GM12872 (cell line): ENCODE measurements at regions not wholly inside any gene's neighbourhood (a gene's known extent, or its start where the extent isn't known, plus 50 kb on each side); places are given as distances from the start of the nearest gene placed in this dataset.

ENCODE experiments used
- TF ChIP-seq, protein P1 (sequence below): IDR thresholded peaks from 3 replicates; pipeline ENCODE4 v1.5.1; 2011; ENCODE audit warnings: low read depth, mild to moderate bottlenecking, low read length, moderate library complexity; ENCODE audit not compliant: insufficient read depth

DNA sequence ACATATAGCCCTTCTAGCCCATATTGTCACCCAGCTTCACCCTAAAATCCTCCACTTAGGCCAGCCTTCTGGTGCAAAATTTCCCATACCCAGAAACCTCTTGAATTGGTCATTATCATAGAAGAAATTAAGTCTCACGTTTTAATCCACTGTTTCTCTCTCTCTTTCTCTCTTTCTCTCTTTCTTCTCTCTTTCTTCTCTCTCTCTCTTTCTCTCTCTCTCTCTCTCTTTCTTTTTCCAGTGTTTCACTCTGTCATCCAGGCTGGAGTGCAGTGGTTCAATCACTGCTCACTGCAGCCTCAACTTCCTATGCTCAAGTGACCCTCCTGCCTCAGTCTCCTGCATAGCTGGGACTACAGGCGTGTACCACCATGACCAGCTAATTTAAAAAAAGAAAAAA is 363.4 kb downstream of the TMEM167A start:
- TF ChIP-seq, protein P1, sequence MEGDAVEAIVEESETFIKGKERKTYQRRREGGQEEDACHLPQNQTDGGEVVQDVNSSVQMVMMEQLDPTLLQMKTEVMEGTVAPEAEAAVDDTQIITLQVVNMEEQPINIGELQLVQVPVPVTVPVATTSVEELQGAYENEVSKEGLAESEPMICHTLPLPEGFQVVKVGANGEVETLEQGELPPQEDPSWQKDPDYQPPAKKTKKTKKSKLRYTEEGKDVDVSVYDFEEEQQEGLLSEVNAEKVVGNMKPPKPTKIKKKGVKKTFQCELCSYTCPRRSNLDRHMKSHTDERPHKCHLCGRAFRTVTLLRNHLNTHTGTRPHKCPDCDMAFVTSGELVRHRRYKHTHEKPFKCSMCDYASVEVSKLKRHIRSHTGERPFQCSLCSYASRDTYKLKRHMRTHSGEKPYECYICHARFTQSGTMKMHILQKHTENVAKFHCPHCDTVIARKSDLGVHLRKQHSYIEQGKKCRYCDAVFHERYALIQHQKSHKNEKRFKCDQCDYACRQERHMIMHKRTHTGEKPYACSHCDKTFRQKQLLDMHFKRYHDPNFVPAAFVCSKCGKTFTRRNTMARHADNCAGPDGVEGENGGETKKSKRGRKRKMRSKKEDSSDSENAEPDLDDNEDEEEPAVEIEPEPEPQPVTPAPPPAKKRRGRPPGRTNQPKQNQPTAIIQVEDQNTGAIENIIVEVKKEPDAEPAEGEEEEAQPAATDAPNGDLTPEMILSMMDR, result no peak

DNA sequence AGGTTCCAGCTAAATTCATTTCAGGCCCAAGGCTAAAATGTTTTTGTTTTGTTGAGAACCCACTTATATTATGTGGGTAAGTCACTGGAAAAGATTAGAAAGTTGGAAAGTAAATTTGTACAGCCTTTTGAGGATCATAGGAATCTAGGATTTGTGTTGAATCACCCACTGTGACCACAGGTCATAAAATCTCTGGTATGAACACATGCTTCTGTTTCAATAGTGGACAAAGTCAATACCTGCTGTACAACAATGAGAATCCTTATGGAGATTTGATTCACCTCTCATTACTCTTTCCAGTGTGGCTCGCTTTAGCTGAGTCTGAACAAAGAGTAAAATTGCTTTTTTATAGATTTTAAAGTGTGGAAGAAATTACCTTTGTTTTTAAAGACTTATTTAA is 369.5 kb downstream of the TMEM167A start:
- TF ChIP-seq, protein P1, result no peak

DNA sequence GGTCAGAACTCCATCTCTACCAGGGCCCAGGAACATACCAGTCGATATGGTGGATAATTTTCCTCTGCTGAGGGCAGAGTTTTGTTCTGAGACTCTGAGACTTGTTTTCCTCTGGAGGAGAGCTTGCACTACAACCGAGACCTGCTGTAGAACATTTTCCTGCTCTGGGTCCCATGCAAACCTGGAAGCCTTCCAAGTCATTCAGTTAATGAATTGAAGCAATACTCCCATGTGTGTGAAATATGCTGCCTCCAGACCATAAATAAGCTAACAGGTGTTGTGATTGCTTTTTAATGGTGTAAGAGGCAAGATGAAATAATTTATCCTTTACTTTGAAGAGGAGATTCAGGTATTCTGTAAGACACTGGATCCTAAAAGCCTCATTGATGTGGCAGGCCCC is 372.8 kb downstream of the TMEM167A start:
- TF ChIP-seq, protein P1, result no peak

DNA sequence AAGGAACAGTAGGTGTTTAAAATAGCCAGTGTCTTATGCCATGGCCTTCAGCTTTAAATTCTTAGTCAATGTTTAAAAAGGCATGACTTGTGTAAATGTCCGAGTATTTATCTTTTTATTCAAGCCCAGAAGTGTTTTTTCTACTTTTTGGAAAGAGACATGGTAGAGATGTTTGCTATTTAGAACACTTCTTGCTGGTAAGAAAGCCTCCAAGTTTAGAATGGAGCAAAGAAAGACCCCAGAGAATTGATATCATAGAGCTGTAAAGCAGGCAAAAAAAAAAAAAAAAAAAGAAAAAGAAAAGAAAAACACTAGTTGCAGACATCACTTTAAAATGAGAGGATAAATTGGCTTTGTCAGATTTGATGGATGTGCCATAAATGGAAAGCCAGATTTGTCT is 375.1 kb downstream of the TMEM167A start:
- TF ChIP-seq, protein P1, result no peak

DNA sequence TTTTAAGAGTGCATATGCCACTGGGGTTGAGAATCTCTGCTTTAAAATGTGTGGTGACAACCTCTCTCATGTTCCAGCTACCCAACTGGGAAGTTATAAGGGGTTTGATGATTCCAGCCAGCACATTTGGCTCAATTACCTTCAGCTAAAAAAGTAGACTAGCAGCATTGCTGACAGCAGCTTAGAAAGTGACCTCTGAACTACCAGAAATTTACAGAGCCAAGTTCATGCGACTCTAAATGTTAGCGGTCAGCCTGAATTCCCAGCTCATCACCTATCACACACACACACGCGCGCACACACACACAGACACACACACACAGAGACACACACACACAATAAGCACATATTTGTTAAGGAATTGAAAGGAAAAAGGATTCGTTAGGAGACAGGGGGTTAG is 377.5 kb downstream of the TMEM167A start:
- TF ChIP-seq, protein P1, result no peak

DNA sequence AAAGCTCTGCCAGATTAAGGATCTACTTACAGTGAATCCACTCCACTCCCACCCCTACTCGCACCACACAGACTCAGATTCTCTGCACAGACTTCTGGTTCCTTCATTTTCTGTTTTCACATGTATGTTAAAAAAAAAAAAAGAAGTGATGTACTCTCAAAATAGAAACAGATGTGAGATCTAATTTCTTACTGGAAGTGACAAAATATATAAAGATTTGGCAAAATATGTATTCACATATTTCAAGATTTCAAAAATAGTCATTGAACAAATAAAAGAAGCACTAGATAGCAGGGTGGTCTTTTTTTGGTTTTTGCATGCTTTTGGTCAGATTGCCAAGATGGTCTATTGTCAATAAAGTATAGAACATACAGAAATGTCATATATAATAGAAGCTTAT is 379.2 kb downstream of the TMEM167A start:
- TF ChIP-seq, protein P1, result no peak

DNA sequence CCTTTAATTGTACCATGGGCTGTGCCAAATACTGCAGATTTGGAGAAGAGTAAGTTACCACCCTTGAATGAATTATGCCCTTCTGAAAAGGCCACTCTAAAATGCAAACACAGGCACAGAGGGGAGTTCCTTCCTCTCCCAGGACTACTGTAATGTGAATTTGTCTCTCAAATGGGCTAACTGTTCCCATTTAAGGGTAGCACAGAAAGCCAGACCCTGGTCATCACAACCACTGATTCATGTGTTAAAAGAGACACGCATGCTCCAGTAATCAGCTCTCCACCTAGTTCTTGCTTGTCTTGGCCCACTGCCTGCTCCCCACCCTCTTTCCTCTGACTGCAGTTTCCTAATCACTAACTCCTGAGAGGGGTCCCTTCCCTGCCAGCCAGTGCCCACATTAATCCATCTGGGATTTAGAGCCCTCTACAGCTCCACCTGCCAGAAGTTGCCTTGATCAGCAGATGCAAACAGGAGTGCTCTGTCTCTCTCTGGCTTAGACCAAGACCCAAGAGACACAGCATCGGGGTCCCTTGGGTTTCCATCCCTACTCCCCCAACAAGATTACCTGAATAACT is 382.4 kb downstream of the TMEM167A start:
- TF ChIP-seq, protein P1, result no peak

DNA sequence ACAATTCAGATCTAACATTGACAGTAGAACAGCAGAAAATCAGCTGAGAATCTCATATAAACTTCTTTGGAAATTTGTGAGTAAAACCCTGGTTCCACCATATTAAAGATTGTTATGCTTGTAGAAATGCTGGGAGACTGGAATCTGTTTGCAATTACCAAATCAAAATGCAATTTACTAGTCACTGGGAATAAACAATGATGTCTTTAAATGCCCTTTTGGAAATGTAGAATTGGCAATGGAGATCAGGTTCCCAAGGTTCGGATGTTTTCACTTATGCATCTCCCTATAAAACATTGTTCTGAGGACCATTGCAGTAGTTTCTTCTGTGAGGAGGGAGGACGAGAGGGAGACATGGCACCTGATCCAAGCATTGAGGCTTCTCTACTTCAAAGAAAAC is 384.4 kb downstream of the TMEM167A start:
- TF ChIP-seq, protein P1, result no peak
